ENCODE measurements at regions not wholly inside any gene's neighbourhood (a gene's known extent, or its start where the extent isn't known, plus 50 kb on each side); places are given as distances from the start of the nearest gene placed in this dataset.
"Not testable (repeated sequence)": the region's sequence is repeated elsewhere in the genome, so short reads cannot be mapped to it uniquely, and the experiment has no call there.

DNA sequence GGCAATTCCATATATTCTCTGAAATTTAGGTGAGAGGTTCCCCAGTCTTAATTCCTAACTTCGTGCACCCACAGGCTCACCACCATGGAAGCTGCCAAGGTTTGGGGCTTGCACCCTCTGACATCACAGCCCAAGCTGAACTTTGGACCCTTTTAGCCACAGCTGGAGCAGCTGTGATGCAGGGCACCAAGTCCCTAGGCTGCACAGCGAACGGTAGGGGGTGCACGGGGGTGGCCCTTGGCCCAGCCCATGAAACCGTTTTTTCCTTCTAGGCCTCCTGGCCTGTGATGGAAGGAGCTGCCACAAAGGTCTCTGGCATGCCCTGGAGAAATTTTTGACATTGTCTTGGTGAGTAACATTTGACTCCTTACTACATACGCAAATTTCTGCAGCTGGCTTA is 251.9 kb upstream of the GRM3 start:
- WGBS, 2 donors (ENCODE audit: low coverage in 1 of 2), result 44 to 71% methylated on average over 1 to 6 of the region's 6 CpGs
- in situ Hi-C loops (cut with MboI; ENCODE audit: low pct_ligation_motif_present in 1 of 4, low pct_unique_long_range_greater_than_20kb in 1 of 4, low sequenced_read_pairs in 3 of 4) (no loop called here), intact Hi-C loops (cut with DNase I; ENCODE audit: low total_unique reads) (no loop called here)
- no peak for TF ChIP-seq POLR2AphosphoS5 (IDR thresholded peaks at IDR 0.05)
- no peak for TF ChIP-seq POLR2A (IDR thresholded peaks at IDR 0.05)
- no peak for TF ChIP-seq EP300 (IDR thresholded peaks at IDR 0.05; ENCODE audit: low read depth)
- no peak for TF ChIP-seq CTCF (IDR thresholded peaks at IDR 0.05)
- Histone ChIP-seq H3K27ac (no peak overlapping the region), H3K9me3 (no peaks in the 10 kb centered on the region), H3K36me3 (no peaks in the 10 kb centered on the region), H3K4me3 (no peak overlapping the region), H3K4me1 (no peaks in the 10 kb centered on the region), H3K27me3 (no peaks in the 10 kb centered on the region)
- DNase-seq, result no peak

DNA sequence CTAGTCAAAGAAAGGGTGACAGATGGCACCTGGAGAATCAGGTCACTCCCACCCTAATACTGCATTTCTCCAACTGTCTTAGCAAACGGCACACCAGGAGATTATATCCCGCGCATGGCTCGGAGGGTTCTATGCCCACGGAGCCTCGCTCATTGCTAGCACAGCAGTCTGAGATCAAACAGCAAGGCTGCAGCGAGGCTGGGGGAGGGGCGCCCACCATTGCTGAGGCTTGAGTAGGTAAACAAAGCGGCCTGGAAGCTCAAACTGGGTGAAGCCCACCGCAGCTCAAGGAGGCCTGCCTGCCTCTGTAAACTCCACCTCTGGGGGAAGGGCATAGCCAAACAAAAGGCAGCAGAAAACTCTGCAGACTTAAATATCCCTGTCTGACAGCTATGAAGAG is 268.1 kb upstream of the GRM3 start:
- in situ Hi-C loops (cut with MboI; ENCODE audit: low pct_ligation_motif_present in 1 of 4, low pct_unique_long_range_greater_than_20kb in 1 of 4, low sequenced_read_pairs in 3 of 4); H3K9me3 ChIP-seq; H3K4me3 ChIP-seq; H3K4me1 ChIP-seq; DNase-seq; H3K27ac ChIP-seq; H3K36me3 ChIP-seq; H3K27me3 ChIP-seq; intact Hi-C loops (cut with DNase I; ENCODE audit: low total_unique reads): not testable (repeated sequence)
- WGBS, 2 donors (ENCODE audit: low coverage in 1 of 2), result 92% methylated on average over 8 of the region's 10 CpGs; no CpG with 5 or more reads in 1 of the 2 donors

DNA sequence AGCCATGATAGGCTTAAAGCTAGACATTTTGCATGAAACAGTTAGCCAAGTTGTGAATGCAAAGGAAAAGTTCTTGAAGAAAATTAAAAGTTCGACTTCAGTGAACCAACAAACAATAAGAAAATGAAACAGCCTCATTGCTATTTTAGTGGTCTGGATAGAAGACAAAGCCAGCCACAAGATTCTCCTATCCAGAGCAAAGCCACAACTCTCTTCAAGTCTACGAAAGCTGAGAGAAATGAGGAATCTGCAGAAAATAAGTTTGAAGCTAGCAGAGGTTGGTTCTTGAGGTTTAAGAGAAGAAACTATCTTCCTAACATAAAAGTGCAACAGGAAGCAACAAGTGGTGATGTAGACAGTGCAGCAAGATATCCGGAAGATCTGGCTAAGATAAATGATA is 271.4 kb upstream of the GRM3 start:
- WGBS, 2 donors (ENCODE audit: low coverage in 1 of 2), result 68 to 82% methylated on average over 3 of the region's 3 CpGs
- in situ Hi-C loops (cut with MboI; ENCODE audit: low pct_ligation_motif_present in 1 of 4, low pct_unique_long_range_greater_than_20kb in 1 of 4, low sequenced_read_pairs in 3 of 4), result no loop called here

DNA sequence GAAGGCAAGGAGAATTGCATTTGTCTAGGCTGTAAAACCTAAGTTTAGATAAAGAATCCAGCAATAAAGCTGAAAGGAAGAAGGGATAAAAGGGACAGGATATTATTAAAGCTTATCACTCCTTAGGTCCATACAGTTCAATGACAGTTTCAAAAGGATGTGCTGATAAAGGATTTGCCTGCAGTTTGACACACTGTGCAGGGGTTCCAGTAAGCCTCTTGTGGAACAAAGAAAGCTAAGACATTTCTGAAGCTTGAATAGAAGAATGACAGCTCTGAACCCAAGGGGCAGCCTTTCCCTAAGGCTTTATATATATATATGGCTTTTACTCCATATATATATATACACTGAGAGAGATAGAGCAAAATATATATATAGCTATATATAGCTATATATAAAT is 276.8 kb upstream of the GRM3 start:
- Histone ChIP-seq H3K27ac (no peak overlapping the region), H3K9me3 (no peaks in the 10 kb centered on the region), H3K27me3 (no peaks in the 10 kb centered on the region), H3K4me1 (no peaks in the 10 kb centered on the region), H3K36me3 (no peaks in the 10 kb centered on the region), H3K4me3 (no peak overlapping the region)
- intact Hi-C loops (cut with DNase I; ENCODE audit: low total_unique reads) (no loop called here), in situ Hi-C loops (cut with MboI; ENCODE audit: low pct_ligation_motif_present in 1 of 4, low pct_unique_long_range_greater_than_20kb in 1 of 4, low sequenced_read_pairs in 3 of 4) (no loop called here)
- no peak for TF ChIP-seq POLR2AphosphoS5 (IDR thresholded peaks at IDR 0.05)
- no peak for TF ChIP-seq POLR2A (IDR thresholded peaks at IDR 0.05)
- no peak for TF ChIP-seq EP300 (IDR thresholded peaks at IDR 0.05; ENCODE audit: low read depth)
- DNase-seq, result no peak

More for the DNA sequence above, 271.4 kb upstream of the GRM3 start:
- intact Hi-C loops (cut with DNase I; ENCODE audit: low total_unique reads), result no loop called here
- no peaks in the 10 kb centered on the region for H3K27me3 ChIP-seq
- no peak overlapping the region for H3K27ac ChIP-seq
- DNase-seq, result no peak
- H3K9me3 ChIP-seq, result no peaks in the 10 kb centered on the region
- H3K36me3 ChIP-seq, result no peaks in the 10 kb centered on the region
- H3K4me1 ChIP-seq, result no peaks in the 10 kb centered on the region
- TF ChIP-seq POLR2A (IDR thresholded peaks at IDR 0.05), result no peak
- TF ChIP-seq EP300 (IDR thresholded peaks at IDR 0.05; ENCODE audit: low read depth), result no peak
- no peak for TF ChIP-seq CTCF (IDR thresholded peaks at IDR 0.05)
- TF ChIP-seq POLR2AphosphoS5 (IDR thresholded peaks at IDR 0.05), result no peak
- H3K4me3 ChIP-seq, result no peak overlapping the region

DNA sequence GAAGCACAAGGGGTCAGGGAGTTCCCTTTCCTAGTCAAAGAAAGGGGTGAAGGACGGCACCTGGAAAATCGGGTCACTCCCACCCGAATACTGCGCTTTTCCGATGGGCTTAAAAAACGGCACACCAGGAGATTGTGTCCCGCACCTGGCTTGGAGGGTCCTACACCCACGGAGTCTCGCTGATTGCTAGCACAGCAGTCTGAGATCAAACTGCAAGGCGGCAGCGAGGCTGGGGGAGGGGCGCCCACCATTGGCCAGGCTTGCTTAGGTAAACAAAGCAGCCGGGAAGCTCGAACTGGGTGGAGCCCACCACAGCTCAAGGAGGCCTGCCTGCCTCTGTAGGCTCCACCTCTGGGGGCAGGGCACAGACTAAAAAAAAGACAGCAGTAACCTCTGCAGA is 303.3 kb upstream of the GRM3 start:
- H3K27me3 ChIP-seq; DNase-seq; H3K27ac ChIP-seq; in situ Hi-C loops (cut with MboI; ENCODE audit: low pct_ligation_motif_present in 1 of 4, low pct_unique_long_range_greater_than_20kb in 1 of 4, low sequenced_read_pairs in 3 of 4); H3K36me3 ChIP-seq; H3K4me1 ChIP-seq; intact Hi-C loops (cut with DNase I; ENCODE audit: low total_unique reads); H3K9me3 ChIP-seq; H3K4me3 ChIP-seq: not testable (repeated sequence)
- 95 to 97% methylated on average over 4 to 7 of the region's 14 CpGs for WGBS, 2 donors (ENCODE audit: low coverage in 1 of 2)

DNA sequence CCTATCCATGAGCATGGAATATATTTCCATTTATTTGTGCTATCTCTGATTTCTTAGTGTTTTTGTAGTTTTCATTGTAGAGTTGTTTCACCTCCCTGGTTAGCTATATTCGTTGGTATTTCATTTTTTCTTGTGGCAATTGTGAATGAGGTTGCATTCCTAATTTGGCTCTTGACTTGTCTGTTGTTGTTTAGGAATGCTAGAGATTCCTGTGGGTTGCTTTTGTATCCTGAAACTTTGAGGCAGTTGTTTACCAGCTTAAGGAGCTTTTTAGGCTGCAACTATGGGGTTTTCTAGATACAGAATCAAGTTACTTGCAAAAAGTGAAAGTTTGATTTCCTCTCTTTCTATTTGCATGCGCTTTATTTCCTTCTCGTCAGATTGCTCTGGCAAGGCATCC is 304.7 kb upstream of the GRM3 start:
- no peak overlapping the region for H3K27ac ChIP-seq
- H3K4me1 ChIP-seq, result no peaks in the 10 kb centered on the region
- H3K9me3 ChIP-seq, result no peaks in the 10 kb centered on the region
- TF ChIP-seq EP300 (IDR thresholded peaks at IDR 0.05; ENCODE audit: low read depth), result no peak
- TF ChIP-seq POLR2AphosphoS5 (IDR thresholded peaks at IDR 0.05), result no peak
- TF ChIP-seq CTCF (IDR thresholded peaks at IDR 0.05), result no peak
- no peak for TF ChIP-seq POLR2A (IDR thresholded peaks at IDR 0.05)
- intact Hi-C loops (cut with DNase I; ENCODE audit: low total_unique reads) (no loop called here), in situ Hi-C loops (cut with MboI; ENCODE audit: low pct_ligation_motif_present in 1 of 4, low pct_unique_long_range_greater_than_20kb in 1 of 4, low sequenced_read_pairs in 3 of 4) (no loop called here)
- H3K27me3 ChIP-seq, result no peaks in the 10 kb centered on the region
- H3K36me3 ChIP-seq, result no peaks in the 10 kb centered on the region
- DNase-seq, result no peak
- 72 to 76% methylated on average over 3 of the region's 3 CpGs for WGBS, 2 donors (ENCODE audit: low coverage in 1 of 2)
- H3K4me3 ChIP-seq, result no peak overlapping the region
